ENCODE measurements at regions not wholly inside any gene's neighbourhood (a gene's known extent, or its start where the extent isn't known, plus 50 kb on each side); places are given as distances from the start of the nearest gene placed in this dataset.
"Not testable (repeated sequence)": the region's sequence is repeated elsewhere in the genome, so short reads cannot be mapped to it uniquely, and the experiment has no call there.

DNA sequence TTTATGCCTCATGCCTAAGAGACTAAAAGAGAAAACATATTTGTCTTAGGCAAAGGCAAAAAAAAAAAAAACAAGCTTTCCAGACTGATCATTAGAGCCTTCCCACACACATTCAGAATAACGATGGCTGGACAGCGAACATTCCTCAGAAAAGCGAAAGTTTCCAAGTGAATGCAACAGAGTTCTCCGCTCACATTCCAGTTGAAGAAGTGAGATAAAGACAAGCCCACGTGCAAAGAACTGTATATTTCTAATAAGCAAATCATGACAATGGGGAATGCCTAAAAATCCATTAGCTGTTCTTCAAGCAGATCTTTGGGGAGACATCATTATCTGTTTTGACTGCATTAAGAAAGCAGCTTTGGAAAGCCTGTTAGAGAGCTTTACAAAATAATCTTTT is 347.9 kb downstream of the METTL4 start:
- ChIA-PET POLR2A (no interaction called here), CTCF (no interaction called here)
- DNase-seq = no peak
- Mint-ChIP-seq H3K4me3 (no peak overlapping the region), H3K4me1 (no peaks in the 10 kb centered on the region), H3K27me3 (no peaks in the 10 kb centered on the region), H3K9me3 (no peaks in the 10 kb centered on the region), H3K27ac (no peak overlapping the region), H3K36me3 (ENCODE audit: low read depth) (no peaks in the 10 kb centered on the region)

DNA sequence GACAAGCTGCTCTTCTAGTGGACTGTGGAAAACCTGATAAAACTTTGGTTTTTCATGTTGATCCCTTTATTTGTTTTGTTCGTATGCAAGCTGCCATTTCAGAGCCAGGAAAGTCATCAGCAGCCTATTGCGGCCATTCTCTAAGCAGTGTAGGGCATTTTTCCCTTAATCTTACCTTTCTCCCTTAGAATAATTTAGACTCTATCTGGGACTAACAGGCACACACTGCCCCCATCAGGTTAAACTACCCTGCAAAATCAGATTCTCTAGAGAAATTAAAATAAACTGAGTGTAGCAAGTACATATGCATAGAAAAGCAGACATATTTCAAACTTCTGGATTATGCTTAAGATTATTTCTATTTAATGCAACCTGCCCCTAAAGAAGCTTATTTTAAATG is 347.5 kb downstream of the METTL4 start:
- Mint-ChIP-seq H3K4me3 (no peak overlapping the region), H3K4me1 (no peaks in the 10 kb centered on the region), H3K9me3 (no peaks in the 10 kb centered on the region), H3K36me3 (ENCODE audit: low read depth) (no peaks in the 10 kb centered on the region), H3K27ac (no peak overlapping the region), H3K27me3 (no peaks in the 10 kb centered on the region)
- DNase-seq = no peak
- ChIA-PET POLR2A (no interaction called here), CTCF (no interaction called here)

DNA sequence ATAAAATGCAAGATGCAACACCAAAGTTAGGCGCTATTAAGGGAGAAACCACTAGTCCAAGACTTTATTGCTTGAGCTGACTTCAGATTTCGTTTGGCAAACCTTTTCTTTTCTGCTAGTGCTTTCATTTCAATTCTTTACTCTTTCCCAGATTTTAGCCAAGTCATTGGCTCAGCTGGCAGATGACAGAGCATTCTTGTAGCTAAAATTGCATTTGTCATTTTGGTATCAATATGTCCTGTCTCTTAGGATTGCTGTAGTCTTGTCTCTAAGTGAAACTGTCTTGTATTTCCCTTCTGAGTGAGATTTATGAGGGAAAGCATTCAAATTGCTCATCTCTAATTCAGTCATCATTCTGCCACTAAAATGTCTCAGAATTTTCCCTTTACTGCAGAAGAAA is 335.1 kb downstream of the METTL4 start:
- peaks cover 10% of the 10 kb centered on the region for H3K27me3 Mint-ChIP-seq
- CTCF ChIA-PET = no interaction called here
- no peaks in the 10 kb centered on the region for H3K4me1 Mint-ChIP-seq
- no peak overlapping the region for H3K27ac Mint-ChIP-seq
- POLR2A ChIA-PET = no interaction called here
- H3K4me3 Mint-ChIP-seq = no peak overlapping the region
- no peak for DNase-seq
- H3K9me3 Mint-ChIP-seq = no peaks in the 10 kb centered on the region
- H3K36me3 Mint-ChIP-seq (ENCODE audit: low read depth) = no peaks in the 10 kb centered on the region

DNA sequence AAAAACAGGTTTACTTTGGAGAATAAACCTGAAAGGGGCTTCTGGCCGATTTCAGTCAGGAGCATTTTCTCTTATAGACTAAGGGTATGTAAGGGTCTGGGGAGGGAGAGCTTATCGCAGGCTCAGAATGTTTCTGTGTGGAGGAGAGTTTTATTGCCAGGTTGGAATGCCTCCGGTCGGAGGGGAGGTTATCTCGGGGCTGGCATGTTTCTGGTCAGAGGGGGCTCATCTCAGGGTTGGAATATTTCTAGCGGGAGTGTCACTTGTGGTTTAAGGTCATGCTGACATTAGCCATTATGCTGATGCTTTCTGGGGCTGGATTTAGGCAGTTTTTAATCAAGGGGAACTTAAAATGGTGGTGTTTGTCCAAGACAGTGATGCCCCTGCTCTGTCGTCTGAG is 333.6 kb downstream of the METTL4 start:
- no peaks in the 10 kb centered on the region for H3K4me1 Mint-ChIP-seq
- no peaks in the 10 kb centered on the region for H3K9me3 Mint-ChIP-seq
- CTCF ChIA-PET = no interaction called here
- no peaks in the 10 kb centered on the region for H3K36me3 Mint-ChIP-seq (ENCODE audit: low read depth)
- DNase-seq = no peak
- H3K27me3 Mint-ChIP-seq = peaks cover 10% of the 10 kb centered on the region
- no peak overlapping the region for H3K27ac Mint-ChIP-seq
- H3K4me3 Mint-ChIP-seq = no peak overlapping the region
- POLR2A ChIA-PET = no interaction called here

DNA sequence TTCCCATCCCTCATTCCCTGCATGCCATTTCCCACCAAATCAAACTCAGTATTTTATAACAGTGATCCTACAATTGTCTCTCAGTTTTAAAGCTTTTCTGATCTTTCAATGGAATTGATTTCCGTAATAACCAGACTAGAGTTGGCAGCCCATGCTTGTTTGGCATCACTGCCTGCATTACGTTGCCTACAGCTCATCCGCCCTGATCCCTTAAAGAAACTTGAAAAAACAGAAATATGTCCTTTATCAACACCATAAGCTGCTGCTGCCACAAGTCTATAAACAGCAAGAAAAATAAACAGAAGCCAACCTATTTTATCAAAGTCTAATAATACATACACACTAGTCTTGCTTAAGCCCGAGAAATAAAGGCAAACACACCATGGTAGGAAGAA is 331.0 kb downstream of the METTL4 start:
- ChIA-PET POLR2A (no interaction called here), CTCF (no interaction called here)
- no peaks in the 10 kb centered on the region for H3K36me3 Mint-ChIP-seq (ENCODE audit: low read depth)
- H3K9me3 Mint-ChIP-seq = no peaks in the 10 kb centered on the region
- no peaks in the 10 kb centered on the region for H3K4me1 Mint-ChIP-seq
- H3K4me3 Mint-ChIP-seq = no peak overlapping the region
- H3K27ac Mint-ChIP-seq = no peak overlapping the region
- H3K27me3 Mint-ChIP-seq = peaks cover 9% of the 10 kb centered on the region
- DNase-seq = no peak

DNA sequence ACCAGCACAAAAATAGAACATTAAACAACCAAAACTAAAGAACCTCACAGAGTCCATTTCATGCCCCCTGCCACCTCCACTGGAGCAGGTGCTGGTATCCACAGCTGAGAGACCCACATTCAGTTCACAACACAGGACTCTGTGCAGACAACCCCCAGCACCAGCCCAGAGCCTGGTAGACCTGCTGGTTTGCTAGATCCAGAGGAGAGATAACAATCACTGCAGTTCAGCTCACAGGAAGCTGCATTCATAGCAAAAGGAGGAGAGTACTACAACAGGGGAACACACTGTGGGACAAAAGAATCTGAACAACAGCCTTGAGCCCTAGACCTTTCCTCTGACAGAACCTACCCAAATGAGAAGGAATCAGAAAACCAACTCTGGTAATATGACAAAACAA is 326.7 kb downstream of the METTL4 start:
- DNase-seq = no peak
- ChIA-PET POLR2A (no interaction called here), CTCF (interaction anchor here (0.9 kb wide), 1 partner anchor 130 kb away, joined by 3 read pairs; no protein-coding TSS in a partner anchor)
- peaks cover 5% of the 10 kb centered on the region for H3K27me3 Mint-ChIP-seq
- peaks cover 2% of the 10 kb centered on the region for H3K9me3 Mint-ChIP-seq
- H3K27ac Mint-ChIP-seq = no peak overlapping the region
- no peak overlapping the region for H3K4me3 Mint-ChIP-seq
- no peaks in the 10 kb centered on the region for H3K4me1 Mint-ChIP-seq
- H3K36me3 Mint-ChIP-seq (ENCODE audit: low read depth) = no peaks in the 10 kb centered on the region

DNA sequence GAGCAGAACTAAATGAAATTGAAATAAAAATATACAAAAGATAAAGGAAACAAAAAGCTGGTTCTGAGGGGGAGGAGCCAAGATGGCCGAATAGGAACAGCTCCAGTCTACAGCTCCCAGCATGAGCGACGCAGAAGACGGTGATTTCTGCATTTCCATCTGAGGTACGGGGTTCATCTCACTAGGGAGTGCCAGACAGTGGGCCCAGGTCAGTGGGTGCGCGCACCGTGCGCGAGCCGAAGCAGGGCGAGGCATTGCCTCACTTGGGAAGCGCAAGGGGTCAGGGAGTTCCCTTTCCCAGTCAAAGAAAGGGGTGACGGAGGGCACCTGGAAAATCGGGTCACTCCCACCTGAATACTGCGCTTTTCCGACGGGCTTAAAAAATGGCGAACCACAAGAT is 324.2 kb downstream of the METTL4 start:
- H3K9me3 Mint-ChIP-seq; H3K4me1 Mint-ChIP-seq; H3K27me3 Mint-ChIP-seq; CTCF ChIA-PET; H3K36me3 Mint-ChIP-seq (ENCODE audit: low read depth); DNase-seq; H3K4me3 Mint-ChIP-seq; POLR2A ChIA-PET; H3K27ac Mint-ChIP-seq: not testable (repeated sequence)

DNA sequence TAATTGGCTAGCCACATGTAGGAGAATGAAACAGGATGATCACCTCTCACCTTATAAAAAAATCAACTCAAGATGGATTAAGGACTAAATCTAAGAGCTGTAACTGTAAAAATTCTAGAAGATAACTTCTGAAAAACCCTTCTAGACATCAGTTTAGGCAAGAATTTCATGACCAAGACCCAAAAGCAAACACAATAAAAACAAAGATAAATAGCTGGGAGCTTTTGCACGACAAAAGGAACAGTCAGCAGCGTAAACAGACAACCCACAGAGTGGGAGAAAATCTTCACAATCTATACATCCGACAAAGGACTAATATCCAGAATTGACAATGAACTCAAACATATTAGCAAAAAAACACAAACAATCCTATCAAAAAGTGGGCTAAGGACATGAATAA is 316.3 kb downstream of the METTL4 start:
- CTCF ChIA-PET = no interaction called here
- Mint-ChIP-seq H3K36me3 (ENCODE audit: low read depth) (no peaks in the 10 kb centered on the region), H3K9me3 (no peaks in the 10 kb centered on the region)

DNA sequence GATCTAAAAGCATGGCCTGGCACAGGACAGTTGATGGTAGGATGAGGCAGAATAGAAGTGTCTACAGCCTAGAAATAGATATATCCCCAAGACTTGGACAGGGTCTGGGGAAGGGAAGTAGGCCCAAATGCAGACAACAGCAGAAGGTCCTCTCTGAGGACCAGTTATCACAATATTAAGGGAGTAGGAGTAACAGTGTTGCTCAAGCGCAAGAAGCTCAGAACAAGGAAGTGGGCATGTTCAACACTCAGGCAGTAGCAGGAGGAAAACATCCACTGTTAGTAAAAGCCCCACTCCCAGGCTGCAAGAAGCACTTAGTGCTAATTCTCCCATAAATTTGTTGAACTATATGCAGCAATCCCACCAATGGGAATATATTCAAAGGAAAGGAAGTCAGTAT is 314.7 kb downstream of the METTL4 start:
- H3K4me1 Mint-ChIP-seq = no peaks in the 10 kb centered on the region
- H3K36me3 Mint-ChIP-seq (ENCODE audit: low read depth) = no peaks in the 10 kb centered on the region
- H3K9me3 Mint-ChIP-seq = no peaks in the 10 kb centered on the region
- H3K27me3 Mint-ChIP-seq = peaks cover 1% of the 10 kb centered on the region
- no peak overlapping the region for H3K4me3 Mint-ChIP-seq
- DNase-seq = no peak
- POLR2A ChIA-PET = no interaction called here
- CTCF ChIA-PET = no interaction called here
- H3K27ac Mint-ChIP-seq = no peak overlapping the region

More for the DNA sequence above, 316.3 kb downstream of the METTL4 start:
- no peak overlapping the region for H3K4me3 Mint-ChIP-seq
- no peaks in the 10 kb centered on the region for H3K4me1 Mint-ChIP-seq
- no peak for DNase-seq
- H3K27me3 Mint-ChIP-seq = peaks cover 1% of the 10 kb centered on the region
- POLR2A ChIA-PET = no interaction called here
- H3K27ac Mint-ChIP-seq = no peak overlapping the region

DNA sequence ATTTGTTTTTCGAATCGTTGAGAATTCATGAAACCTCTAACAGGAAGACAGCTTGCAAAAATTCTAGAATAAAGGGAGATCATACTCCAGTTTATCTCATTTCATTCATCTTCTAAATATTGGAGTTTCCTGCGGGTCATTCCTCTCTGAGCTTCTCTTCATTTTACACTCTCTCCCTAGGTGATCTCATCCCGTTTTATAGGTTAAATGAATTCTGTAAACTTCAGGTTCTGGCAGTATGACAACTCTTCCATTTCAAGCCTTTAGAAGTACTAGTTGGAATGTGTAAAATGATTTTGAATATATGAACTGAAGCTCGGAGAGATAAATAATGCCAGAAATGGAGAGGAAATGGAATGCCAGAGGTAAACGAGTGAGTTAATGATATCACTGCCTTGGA is 312.4 kb downstream of the METTL4 start:
- Mint-ChIP-seq H3K27me3 (peaks cover under 1% of the 10 kb centered on the region), H3K4me1 (no peaks in the 10 kb centered on the region), H3K36me3 (ENCODE audit: low read depth) (no peaks in the 10 kb centered on the region), H3K4me3 (no peak overlapping the region), H3K9me3 (no peaks in the 10 kb centered on the region), H3K27ac (no peak overlapping the region)
- no peak for DNase-seq
- ChIA-PET POLR2A (no interaction called here), CTCF (interaction anchor here (1.1 kb wide), 1 partner anchor 13 kb away, joined by 3 read pairs; no protein-coding TSS in a partner anchor)

DNA sequence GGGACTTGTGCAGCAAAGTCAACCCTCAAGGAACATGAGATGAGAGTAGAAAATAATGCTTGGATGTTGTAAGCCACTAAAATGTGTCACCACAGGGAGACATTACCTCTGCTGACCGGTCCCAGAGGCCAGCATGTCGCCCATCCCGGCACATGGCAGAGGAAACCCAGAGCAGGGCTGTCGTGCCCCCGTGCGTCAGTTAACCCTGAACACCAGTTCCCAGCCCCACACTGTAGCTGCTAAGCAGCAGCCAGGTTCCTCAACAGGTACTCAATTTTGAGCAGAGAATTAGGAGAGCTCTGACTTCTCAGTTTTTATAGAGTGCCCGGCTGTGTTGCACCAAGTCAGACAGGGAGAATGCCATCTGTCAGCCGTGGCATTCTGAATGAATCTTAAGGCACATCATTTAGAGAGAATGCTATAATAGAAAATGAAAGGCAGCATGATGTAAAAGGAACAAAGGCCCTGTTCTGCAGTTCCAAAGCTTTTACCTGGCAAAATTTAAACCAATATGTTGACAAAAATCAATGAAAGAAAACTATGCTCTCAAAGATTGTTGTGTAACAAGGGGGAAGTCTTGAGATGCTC is 307.9 kb downstream of the METTL4 start:
- Mint-ChIP-seq H3K4me3 (no peak overlapping the region), H3K9me3 (no peaks in the 10 kb centered on the region), H3K36me3 (ENCODE audit: low read depth) (no peaks in the 10 kb centered on the region), H3K27ac (no peak overlapping the region), H3K4me1 (no peaks in the 10 kb centered on the region), H3K27me3 (peaks cover 2% of the 10 kb centered on the region)
- ChIA-PET CTCF (no interaction called here), POLR2A (no interaction called here)
- no peak for DNase-seq

DNA sequence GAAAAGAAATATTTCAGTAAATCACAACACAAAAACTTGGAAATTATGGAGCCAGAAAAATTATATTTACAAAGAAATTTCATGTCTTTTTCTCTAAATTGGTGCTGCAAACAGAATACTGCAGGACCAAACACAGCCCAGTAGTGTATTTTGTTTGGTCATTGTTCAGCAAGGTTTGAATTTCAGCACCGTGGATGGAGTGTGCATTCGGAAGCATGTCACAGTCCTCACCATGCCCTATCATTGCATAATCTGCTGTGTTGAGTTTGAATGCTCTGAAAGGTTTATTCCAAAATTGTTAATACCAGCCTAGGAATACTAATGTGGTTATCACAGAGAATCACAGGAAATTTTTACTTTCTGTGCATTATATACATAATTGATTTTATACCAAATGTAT is 296.7 kb downstream of the METTL4 start:
- H3K36me3 Mint-ChIP-seq (ENCODE audit: low read depth) = no peaks in the 10 kb centered on the region
- H3K9me3 Mint-ChIP-seq = no peaks in the 10 kb centered on the region
- ChIA-PET POLR2A (no interaction called here), CTCF (no interaction called here)
- no peak for DNase-seq
- no peak overlapping the region for H3K27ac Mint-ChIP-seq
- H3K4me1 Mint-ChIP-seq = no peaks in the 10 kb centered on the region
- no peaks in the 10 kb centered on the region for H3K27me3 Mint-ChIP-seq
- no peak overlapping the region for H3K4me3 Mint-ChIP-seq

DNA sequence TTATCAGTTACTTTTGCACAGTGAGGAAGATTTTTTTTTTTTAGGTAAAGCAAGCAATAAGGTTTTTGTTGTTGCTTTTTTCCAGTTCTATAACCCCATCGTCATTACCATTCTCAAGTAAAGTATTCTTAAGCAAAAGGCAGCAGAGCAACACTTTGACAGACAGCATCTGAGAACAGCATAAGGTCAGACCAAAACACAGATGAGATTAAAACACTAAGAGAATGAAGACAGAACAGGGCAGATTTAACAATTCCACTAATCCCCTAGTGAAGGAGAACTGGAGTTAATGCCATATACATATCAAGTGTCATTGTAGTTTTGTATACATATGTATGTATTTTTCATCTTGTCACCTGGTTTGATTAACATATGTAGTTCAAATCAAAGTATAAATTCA is 290.2 kb downstream of the METTL4 start:
- Mint-ChIP-seq H3K27ac (no peak overlapping the region), H3K4me3 (no peak overlapping the region), H3K36me3 (ENCODE audit: low read depth) (no peaks in the 10 kb centered on the region), H3K9me3 (no peaks in the 10 kb centered on the region), H3K4me1 (no peaks in the 10 kb centered on the region), H3K27me3 (no peaks in the 10 kb centered on the region)
- ChIA-PET CTCF (interaction anchor here (1.7 kb wide), 1 partner anchor 20 kb away, joined by 4 read pairs; no protein-coding TSS in a partner anchor), POLR2A (no interaction called here)
- no peak for DNase-seq

DNA sequence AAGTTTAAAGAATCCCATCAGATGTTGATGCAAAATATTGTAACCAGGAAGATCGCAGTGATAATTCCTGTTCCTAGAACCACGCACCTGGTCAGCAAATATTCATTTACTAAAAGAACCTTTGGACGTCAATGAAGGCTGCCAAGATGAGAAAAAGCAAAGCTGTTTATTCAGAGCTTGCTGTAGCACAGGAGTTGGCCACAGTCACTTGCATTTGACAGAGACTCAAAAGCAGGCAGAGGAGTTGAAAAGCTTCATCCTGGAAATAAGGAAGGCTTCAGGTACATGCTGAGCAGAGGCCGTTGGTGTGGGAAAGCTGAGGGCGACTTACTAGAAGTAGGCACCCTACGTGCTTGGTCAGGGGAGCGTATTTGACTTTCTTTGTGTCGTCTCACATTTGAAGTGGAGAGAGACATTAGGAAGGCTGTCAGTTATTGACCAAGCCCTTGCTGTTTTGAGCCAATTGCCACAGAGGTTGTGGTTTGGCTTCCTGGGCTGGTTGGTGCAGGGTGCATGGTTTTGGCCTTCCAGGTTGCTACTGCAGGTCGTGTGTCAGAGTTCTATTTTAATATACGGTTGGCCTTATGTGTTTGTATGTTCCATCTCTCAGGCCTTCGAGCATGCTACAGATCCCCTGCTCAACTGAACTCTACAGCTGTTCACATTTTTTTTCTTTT is 289.6 kb downstream of the METTL4 start:
- DNase-seq = no peak
- ChIA-PET POLR2A (no interaction called here), CTCF (interaction anchor here (1.7 kb wide), 1 partner anchor 19 kb away, joined by 4 read pairs; no protein-coding TSS in a partner anchor)
- no peaks in the 10 kb centered on the region for H3K9me3 Mint-ChIP-seq
- H3K27ac Mint-ChIP-seq = no peak overlapping the region
- H3K4me1 Mint-ChIP-seq = no peaks in the 10 kb centered on the region
- H3K27me3 Mint-ChIP-seq = no peaks in the 10 kb centered on the region
- no peak overlapping the region for H3K4me3 Mint-ChIP-seq
- H3K36me3 Mint-ChIP-seq (ENCODE audit: low read depth) = no peaks in the 10 kb centered on the region
